ENCODE measurements at regions not wholly inside any gene's neighbourhood (a gene's known extent, or its start where the extent isn't known, plus 50 kb on each side); places are given as distances from the start of the nearest gene placed in this dataset.

DNA sequence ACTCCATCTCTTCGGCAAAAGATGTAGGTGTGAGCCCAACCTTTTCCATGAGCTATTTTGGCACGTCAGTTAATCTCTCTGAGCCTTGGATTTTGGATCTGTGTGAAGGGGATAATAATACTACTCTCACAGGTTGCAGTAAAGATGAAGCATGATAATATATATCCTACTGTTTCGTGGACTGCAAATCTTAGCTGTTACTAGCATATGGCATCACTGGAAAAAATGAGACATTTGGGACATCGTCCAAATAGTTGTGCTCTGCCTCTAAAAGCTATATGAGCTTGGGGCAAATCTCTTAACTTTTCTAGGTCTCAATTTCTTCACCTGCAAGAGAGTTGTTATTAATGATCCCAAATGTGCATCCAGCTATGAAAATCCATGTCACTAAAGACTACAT lies 147.4 kb upstream of the ZRANB2 start:
- DNase-seq (ENCODE audit: low read depth): no peak
- TF ChIP-seq, protein P1, sequence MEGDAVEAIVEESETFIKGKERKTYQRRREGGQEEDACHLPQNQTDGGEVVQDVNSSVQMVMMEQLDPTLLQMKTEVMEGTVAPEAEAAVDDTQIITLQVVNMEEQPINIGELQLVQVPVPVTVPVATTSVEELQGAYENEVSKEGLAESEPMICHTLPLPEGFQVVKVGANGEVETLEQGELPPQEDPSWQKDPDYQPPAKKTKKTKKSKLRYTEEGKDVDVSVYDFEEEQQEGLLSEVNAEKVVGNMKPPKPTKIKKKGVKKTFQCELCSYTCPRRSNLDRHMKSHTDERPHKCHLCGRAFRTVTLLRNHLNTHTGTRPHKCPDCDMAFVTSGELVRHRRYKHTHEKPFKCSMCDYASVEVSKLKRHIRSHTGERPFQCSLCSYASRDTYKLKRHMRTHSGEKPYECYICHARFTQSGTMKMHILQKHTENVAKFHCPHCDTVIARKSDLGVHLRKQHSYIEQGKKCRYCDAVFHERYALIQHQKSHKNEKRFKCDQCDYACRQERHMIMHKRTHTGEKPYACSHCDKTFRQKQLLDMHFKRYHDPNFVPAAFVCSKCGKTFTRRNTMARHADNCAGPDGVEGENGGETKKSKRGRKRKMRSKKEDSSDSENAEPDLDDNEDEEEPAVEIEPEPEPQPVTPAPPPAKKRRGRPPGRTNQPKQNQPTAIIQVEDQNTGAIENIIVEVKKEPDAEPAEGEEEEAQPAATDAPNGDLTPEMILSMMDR (IDR thresholded peaks at IDR 0.05; ENCODE audit: low read length, missing control alignments): no peak
- no peak overlapping the region for H3K4me3 ChIP-seq (replicated peaks; ENCODE audit: low read depth, low read length)

DNA sequence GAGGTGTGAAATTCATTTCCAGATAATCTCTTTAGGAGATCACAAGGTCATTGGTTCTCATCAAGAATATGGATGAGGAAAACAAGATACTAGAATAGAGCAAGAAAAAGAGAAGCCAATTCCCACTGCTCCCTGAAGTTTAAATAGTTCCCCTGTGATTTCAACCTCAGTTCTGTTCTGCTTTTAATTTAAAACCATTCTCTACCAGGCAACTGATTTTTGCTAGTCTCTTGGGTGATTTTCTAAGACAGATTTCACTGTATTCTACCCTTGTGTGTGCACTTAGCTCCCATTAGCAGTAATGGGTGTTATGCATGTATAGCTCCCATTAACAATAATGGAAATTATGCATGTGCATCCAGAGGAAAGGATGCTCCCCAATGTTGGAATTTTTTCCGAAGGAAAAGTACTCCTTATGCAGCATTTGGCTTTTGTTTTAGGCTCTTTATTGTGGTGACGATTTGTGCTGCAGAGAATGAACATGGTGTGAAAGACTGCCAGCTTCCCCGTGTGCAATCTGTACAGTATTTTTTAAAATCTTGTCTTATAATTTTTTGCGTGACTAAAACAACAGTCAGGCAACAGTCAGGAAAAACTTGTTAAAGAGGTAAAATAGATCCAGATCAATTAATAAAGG lies 144.0 kb upstream of the ZRANB2 start:
- DNase-seq (ENCODE audit: low read depth): no peak
- H3K4me3 ChIP-seq (replicated peaks; ENCODE audit: low read depth, low read length): no peak overlapping the region
- TF ChIP-seq, protein P1 (IDR thresholded peaks at IDR 0.05; ENCODE audit: low read length, missing control alignments): no peak

DNA sequence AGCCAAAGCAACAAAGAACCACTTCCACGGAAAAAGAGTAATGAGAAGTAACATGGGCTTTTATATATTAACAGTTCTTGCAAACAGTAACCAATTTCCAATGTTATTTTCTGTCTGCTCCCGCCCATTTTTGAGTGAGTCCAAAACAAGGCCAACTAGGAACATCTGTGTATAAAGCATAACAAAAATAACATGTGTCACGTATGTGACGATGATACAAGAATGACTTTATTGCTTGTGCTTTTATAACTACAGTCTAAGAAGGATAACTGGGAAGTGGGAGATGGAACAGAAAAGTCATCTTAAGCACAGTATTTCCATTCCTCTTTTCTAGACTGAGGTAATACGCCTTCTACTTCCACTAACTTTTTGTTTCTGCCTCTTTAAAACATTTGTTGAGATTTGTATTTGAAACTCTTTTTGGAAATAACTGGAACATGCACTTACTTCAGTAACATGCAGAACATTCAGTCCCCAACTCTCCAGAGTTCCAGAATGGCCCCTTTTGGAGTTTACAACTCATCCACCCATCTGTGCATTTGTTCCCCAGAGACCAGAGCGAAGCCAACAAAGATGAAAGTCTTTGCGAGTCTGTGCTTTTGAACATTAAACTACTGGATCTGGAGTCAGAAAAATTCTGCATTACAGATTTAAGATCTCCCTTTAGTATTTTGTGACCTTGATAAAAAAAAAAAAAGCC lies 143.0 kb upstream of the ZRANB2 start:
- TF ChIP-seq, protein P1 (IDR thresholded peaks at IDR 0.05; ENCODE audit: low read length, missing control alignments): no peak

DNA sequence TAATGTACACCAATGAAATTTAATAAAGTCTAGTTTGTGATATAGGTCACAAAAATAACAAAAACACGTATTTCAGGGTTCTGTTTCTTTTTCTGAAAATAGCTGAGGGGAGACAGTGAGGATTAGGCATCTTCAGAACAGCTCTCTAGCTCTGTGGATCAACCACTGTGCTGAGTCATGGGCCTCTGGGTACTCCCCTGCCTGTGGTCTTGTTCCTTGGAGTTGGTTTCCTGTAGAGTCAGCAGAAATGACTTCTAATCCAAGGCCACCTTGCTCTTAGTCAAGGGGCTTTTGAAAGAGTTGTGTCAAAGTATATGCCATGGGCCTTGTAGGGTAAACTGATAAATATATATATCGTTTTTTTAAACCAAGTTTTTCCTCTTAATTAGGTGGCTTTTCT lies 141.8 kb upstream of the ZRANB2 start:
- peak; percentile 6 for DNase-seq (ENCODE audit: low read depth)

More for the DNA sequence above, 143.0 kb upstream of the ZRANB2 start:
- DNase-seq (ENCODE audit: low read depth): no peak
- no peak overlapping the region for H3K4me3 ChIP-seq (replicated peaks; ENCODE audit: low read depth, low read length)

DNA sequence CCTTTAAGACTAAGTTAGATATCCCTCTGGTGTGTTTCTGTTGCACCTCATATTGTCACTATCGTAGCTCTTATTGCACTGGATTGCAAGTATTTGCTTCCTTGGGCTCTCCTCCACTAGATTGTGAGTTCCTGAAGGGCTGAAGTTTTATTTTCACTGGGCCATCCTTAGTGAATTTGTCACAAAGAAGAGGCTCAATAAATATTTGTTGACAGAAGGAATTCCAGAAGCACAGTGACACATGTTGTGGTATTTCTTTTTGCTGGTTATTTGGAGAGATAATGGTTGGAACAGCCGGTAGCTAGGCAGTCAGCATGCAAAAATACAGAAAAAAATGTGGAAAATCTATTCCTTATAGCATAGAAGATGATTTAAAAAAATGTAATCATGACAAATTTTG lies 129.9 kb upstream of the ZRANB2 start:
- TF ChIP-seq, protein P1 (IDR thresholded peaks at IDR 0.05; ENCODE audit: low read length, missing control alignments): no peak
- DNase-seq (ENCODE audit: low read depth): no peak
- no peak overlapping the region for H3K4me3 ChIP-seq (replicated peaks; ENCODE audit: low read depth, low read length)

More for the DNA sequence above, 141.8 kb upstream of the ZRANB2 start:
- H3K4me3 ChIP-seq (replicated peaks; ENCODE audit: low read depth, low read length): no peak overlapping the region
- TF ChIP-seq, protein P1 (IDR thresholded peaks at IDR 0.05; ENCODE audit: low read length, missing control alignments): no peak

GRCh38 chr1:71203241-71203640 lies 122.4 kb upstream of the ZRANB2 start:
- TF ChIP-seq, protein P1 (IDR thresholded peaks at IDR 0.05; ENCODE audit: low read length, missing control alignments): no peak
- no peak overlapping the region for H3K4me3 ChIP-seq (replicated peaks; ENCODE audit: low read depth, low read length)
- DNase-seq (ENCODE audit: low read depth): no peak

Data from fibroblast of pulmonary artery (primary cell).